Testis (tissue), 2 donors: ENCODE measurements at regions not wholly inside any gene's neighbourhood (a gene's known extent, or its start where the extent isn't known, plus 50 kb on each side); places are given as distances from the start of the nearest gene placed in this dataset.

Source experiments
- CTCF ChIP-seq, 3 experiments: fragments of 450-650 bp in 2 of 3; fragments of 200-600 bp in 1 of 3; sonication (generic) in 1 of 3; IDR thresholded peaks; one replicate each; pipeline ENCODE4 v1.5.1; 2016 to 2019; ENCODE audit warnings: antibody characterized with exemption in 3 of 3, mild to moderate bottlenecking in 2 of 3, moderate library complexity in 1 of 3
- POLR2A ChIP-seq: fragments of 450-650 bp; IDR thresholded peaks from one replicate; pipeline ENCODE4 v1.6.1; 2017; ENCODE audit warnings: antibody characterized with exemption, mild to moderate bottlenecking, moderate library complexity

GRCh38 chr3:8197384-8197783 lies 304.2 kb upstream of the LMCD1 start:
- TF ChIP-seq CTCF (IDR thresholded peaks at IDR 0.05) (no peak), POLR2A (no peak)
